GM19035 (cell line): ENCODE measurements at regions not wholly inside any gene's neighbourhood (a gene's known extent, or its start where the extent isn't known, plus 50 kb on each side); places are given as distances from the start of the nearest gene placed in this dataset.
"Not testable (repeated sequence)": the region's sequence is repeated elsewhere in the genome, so short reads cannot be mapped to it uniquely, and the experiment has no call there.

Source experiments
- ATAC-seq: cut with Tn5 transposase; IDR thresholded peaks from one replicate; pipeline ENCODE4 v1.9.1; 2021; ENCODE audit not compliant: unreplicated experiment

- no peak for ATAC-seq
These were observed 192.7 kb upstream of the NOX3 start for GRCh38 chr6:155648301-155648700.

- ATAC-seq, result no peak
These were observed 191.7 kb upstream of the NOX3 start for GRCh38 chr6:155647354-155647753.

- no peak for ATAC-seq
These were observed 190.8 kb upstream of the NOX3 start for GRCh38 chr6:155646443-155646842.

- no peak for ATAC-seq
These were observed 189.7 kb upstream of the NOX3 start for GRCh38 chr6:155645325-155645724.

GRCh38 chr6:155641603-155642002 lies 186.0 kb upstream of the NOX3 start:
- no peak for ATAC-seq

- no peak for ATAC-seq
These were observed 182.6 kb upstream of the NOX3 start for GRCh38 chr6:155638200-155638599.

DNA sequence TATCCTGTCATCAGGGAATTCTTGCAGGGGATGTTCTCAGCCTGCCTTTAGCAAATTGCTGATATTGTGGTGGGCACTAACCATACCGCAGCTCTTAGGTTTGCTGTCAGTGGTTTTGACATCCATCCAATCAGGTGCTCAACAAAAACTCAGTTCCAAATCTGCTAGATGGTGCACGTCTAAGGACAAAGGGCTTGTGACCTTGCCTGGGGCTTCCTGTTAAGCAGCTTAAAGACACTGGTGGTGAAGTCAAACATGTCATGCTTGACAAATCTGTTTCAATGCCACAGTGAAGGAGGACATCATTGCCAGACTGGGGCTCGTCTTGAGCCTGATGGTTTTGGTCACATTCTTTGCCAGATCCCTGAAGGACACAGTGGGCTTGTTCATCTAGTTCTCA lies 179.8 kb upstream of the NOX3 start:
- ATAC-seq, result no peak

DNA sequence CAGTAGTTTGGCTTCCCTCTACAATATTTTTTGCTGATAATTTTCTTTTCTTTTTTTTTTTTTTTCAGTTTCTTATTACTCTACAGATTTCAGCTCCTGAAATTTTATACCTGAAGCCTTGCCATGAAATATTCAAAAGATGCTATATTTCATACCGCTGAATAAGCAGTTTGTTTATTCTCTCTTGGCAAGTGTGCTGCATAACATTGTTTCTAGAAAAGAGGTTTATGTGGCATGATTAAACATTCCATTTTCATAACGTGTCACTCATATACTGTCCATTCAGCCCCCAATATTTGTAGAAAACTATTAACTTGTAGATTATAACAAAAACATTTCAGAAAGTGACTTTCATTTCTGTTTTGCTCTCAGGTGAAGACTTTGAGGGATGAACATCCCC lies 174.4 kb upstream of the NOX3 start:
- ATAC-seq, result no peak

GRCh38 chr6:155629652-155630051 lies 174.0 kb upstream of the NOX3 start:
- ATAC-seq, result no peak

DNA sequence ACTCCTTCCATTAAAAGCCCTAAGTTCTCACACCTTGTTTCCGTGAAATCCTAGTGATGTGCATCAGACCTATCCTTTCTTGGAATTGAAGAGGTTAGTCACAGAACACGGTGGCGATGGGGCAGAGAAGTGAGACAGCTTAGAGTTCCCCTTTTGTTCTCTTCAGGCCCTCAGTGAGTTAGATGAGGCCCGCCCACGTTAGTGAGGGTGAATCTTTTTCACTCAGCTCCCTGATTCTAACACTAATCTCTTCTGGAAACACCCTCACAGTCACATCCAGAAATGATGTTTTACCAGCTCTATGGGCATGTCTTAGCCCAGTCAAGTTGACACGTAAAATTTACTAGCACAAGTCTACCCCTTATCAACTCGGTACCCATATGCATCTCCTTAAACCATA lies 172.7 kb upstream of the NOX3 start:
- peak; percentile 93 for ATAC-seq

DNA sequence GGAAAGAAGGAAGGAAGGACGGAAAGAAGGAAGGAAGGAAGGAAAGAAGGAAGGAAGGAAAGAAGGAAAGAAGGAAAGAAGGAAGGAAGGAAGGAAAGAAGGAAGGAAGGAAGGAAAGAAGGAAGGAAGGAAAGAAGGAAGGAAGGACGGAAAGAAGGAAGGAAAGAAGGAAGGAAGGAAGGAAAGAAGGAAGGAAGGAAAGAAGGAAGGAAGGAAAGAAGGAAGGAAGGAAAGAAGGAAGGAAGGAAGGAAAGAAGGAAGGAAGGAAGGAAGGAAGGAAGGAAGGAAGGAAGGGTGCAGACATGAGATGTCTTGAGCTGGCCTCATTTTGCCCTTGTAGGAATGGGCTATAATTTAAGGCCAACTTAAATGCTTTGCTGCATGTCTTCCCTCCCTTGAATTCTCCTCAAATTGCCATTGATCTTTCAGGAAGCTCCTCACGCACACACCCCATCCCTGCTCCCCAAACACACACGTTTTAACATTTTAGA lies 172.1 kb upstream of the NOX3 start:
- ATAC-seq, result not testable (repeated sequence)

DNA sequence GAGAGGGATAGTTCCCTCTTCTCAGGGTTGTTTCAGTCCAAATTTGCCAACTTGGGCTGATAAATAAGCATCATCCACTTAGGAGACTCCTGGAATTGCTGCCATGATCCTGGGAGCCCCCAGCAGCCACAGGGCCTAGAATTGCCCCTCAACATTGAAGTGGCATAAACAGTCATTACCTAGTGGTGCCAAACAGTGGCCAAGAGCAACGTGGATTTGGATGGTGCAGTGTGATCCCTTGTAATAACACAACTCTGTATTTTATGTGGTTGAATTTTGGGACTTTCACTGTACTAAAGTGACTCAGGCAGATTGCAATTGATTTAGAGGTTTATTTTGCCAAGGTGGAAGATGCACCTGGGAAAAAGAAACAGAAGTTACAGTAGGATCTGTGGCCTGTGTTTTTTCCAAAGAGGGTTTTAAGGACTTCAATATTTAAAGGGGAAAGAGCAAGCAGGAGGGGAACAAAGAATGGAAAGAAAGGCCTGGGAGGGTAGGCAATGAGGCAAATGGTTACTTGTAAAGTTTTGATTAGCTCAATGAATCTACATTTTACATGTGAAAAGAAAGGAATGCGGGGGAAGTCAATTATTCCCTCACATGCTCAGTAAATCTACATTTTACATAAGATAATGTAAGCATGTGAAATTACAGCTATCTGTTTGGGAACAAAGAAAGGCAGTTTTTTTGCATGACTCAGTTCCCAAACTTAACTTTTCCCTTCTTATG lies 168.0 kb upstream of the NOX3 start:
- no peak for ATAC-seq

DNA sequence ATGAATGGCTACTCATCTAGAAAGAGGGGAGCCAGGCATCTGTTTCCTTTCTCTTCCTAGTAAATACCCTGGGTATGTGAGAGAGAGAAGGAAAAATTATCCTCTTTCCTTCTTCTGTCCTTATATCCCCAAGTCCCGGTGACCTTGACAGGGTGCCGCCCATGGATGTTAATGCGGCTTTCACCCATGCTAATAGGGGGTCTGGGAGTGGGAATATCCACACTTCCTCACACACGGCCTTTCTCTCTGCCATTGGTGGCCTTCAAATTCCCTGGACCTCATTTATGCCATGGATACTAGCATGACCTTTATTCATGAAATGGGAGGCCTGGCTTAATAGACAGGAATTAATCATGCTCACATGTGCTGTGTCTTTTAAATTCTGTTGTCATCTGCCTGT lies 159.0 kb upstream of the NOX3 start:
- no peak for ATAC-seq

GRCh38 chr6:155611742-155612141 lies 156.1 kb upstream of the NOX3 start:
- no peak for ATAC-seq

DNA sequence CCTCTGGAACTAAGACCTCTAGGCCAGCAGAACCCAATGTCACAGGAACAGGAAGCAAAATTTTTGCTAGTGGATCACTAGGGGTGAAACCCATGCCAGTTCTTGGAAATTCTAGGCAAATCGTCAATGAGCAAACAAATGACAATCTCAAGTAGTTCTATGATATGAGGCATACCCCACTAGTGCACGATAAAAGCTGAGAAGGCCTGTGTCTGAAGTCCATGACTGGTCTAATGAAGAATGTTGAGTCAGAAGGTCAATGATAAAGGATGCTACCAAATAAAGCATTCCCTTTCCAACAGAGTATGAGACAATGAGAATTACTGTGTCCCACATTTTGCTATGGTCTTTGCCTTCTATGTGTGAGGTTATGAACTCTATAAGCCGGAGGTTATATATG lies 149.4 kb upstream of the NOX3 start:
- ATAC-seq, result no peak

GRCh38 chr6:155599561-155599960 lies 143.9 kb upstream of the NOX3 start:
- no peak for ATAC-seq

DNA sequence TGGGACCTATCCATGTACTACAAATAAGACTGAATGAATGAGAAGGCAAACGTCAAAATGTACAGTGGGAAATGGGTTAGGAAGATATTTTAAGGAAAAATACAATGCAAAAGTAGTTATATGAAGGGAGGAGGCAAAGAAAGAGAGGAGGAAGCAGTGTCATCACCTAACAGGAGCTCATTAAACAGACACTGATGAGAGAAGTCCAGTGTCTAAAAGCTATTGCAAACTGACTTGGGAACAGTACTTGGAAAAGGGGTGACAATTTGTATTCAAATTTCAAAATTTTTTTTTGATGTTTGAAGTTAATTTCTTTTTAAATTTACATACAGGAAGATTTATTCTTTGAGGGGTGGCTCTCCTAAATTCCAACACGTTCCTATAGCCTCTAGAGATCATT lies 143.5 kb upstream of the NOX3 start:
- ATAC-seq, result no peak

GRCh38 chr6:155595284-155595683 lies 139.6 kb upstream of the NOX3 start:
- no peak for ATAC-seq

- ATAC-seq, result no peak
These were observed 136.1 kb upstream of the NOX3 start for GRCh38 chr6:155591741-155592140.

DNA sequence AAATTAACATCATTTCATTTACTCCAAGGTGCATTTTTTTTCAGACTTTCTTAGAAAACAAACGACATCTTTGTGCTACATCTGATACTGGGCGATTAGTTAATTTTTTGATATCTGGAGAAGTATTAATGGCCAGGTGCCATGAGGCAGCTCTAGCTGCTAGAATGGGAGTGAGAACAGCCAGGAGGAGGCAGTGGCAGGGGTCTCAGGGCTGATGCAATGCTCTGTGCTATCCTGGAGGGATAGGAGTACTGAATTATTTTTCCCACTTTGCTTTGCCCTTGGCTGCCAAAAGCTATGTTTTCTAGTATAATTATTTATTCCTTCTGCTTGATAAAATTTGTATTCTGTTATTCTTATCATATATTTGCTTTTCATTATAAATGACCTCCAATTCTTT lies 133.6 kb upstream of the NOX3 start:
- ATAC-seq, result no peak

GRCh38 chr6:155587817-155588216 lies 132.2 kb upstream of the NOX3 start:
- no peak for ATAC-seq

GRCh38 chr6:155586090-155586489 lies 130.5 kb upstream of the NOX3 start:
- ATAC-seq, result no peak

DNA sequence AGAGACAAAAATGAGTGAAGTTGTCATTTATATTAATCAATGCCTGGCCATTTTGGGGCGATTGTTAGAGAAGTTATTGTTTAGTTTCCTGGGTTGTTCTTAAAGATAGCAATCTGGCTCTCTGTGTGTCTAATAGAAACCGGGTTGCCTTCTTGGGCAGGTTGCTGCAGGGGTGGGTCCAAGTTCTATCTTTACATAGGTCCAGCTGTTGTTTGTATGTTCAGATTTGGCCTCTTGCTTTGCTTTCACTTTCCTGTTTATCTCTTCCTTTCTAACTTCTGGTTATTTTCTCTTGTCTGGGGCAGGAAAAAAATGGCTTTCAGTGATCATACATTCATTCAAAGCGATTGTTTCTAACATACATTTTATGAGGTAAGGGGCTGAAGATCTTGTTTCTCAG lies 128.4 kb upstream of the NOX3 start:
- peak; percentile 57 for ATAC-seq
